IMR-90 (cell line): ENCODE measurements at regions not wholly inside any gene's neighbourhood (a gene's known extent, or its start where the extent isn't known, plus 50 kb on each side); places are given as distances from the start of the nearest gene placed in this dataset.

Experiments used
- ATAC-seq: fragments of 200-7000 bp; cut with Tn5 transposase; 2 replicates; pipeline ENCODE4 v1.9.1; 2020; ENCODE audit warnings: low read depth, mild to moderate bottlenecking, moderate library complexity
- BruUV-seq: library from RNA; stranded (reverse); fragments of 400-500 nt; replicated peaks from 2 replicates; lab custom pipeline; 2021; lab: Mats Ljungman, UMichigan
- CTCF ChIA-PET: fragments of 300-600 bp; formaldehyde crosslinking; extraction: SDS; loops from one replicate; lab custom pipeline; 2021; ENCODE audit warnings: antibody characterized with exemption; lab: Yijun Ruan, JAX
- POLR2A ChIA-PET: fragments of 300-600 bp; sonication (Branson Sonifier 250); formaldehyde crosslinking; loops from one replicate; lab custom pipeline; 2022; ENCODE audit warnings: antibody characterized with exemption; ENCODE audit not compliant: unreplicated experiment; lab: Charles Lee
- DNase-seq: peaks from one replicate; pipeline ENCODE4 v3.0.0; 2013
- H2AFZ ChIP-seq: replicated peaks from 2 replicates; pipeline ENCODE3; 2013; ENCODE audit warnings: low read length, mild to moderate bottlenecking; ENCODE audit not compliant: poor library complexity
- H2AK5ac ChIP-seq: 2 replicates; pipeline ENCODE4 v1.6.1; 2013; ENCODE audit warnings: low read depth, low read length, inconsistent platforms
- H2AK9ac ChIP-seq: replicated peaks from 2 replicates; pipeline ENCODE3; 2013; ENCODE audit warnings: mild to moderate bottlenecking, low read depth, low read length, moderate library complexity; ENCODE audit not compliant: poor library complexity
- H2BK120ac ChIP-seq: 2 replicates; pipeline ENCODE4 v1.6.1; 2013; ENCODE audit warnings: low read depth, low read length, inconsistent platforms
- H2BK15ac ChIP-seq: 3 replicates; pipeline ENCODE4 v1.6.1; 2013; ENCODE audit warnings: low read depth, low read length, inconsistent platforms
- H2BK20ac ChIP-seq: 2 replicates; pipeline ENCODE4 v1.6.1; 2013; ENCODE audit warnings: low read depth, mild to moderate bottlenecking, inconsistent platforms, low read length, moderate library complexity
- H2BK5ac ChIP-seq: 2 replicates; pipeline ENCODE4 v1.6.1; 2013; ENCODE audit warnings: mild to moderate bottlenecking, low read depth, low read length, inconsistent platforms; ENCODE audit not compliant: poor library complexity, severe bottlenecking
- H3K14ac ChIP-seq: replicated peaks from 2 replicates; pipeline ENCODE4 v1.6.1; 2013; ENCODE audit warnings: low read depth, low read length, inconsistent platforms
- H3K18ac ChIP-seq: 2 replicates; pipeline ENCODE4 v1.6.1; 2013; ENCODE audit warnings: low read depth, low read length, control low read depth
- H3K23ac ChIP-seq: 2 replicates; pipeline ENCODE4 v1.6.1; 2013; ENCODE audit warnings: low read depth, low read length, inconsistent platforms
- H3K27ac ChIP-seq: 2 replicates; pipeline ENCODE4 v1.5.1; 2013; ENCODE audit warnings: mild to moderate bottlenecking, control low read depth, low read length; ENCODE audit not compliant: insufficient read depth
- H3K27me3 ChIP-seq: 2 replicates; pipeline ENCODE4 v1.6.1; 2013; ENCODE audit warnings: low read length; ENCODE audit not compliant: control insufficient read depth, insufficient read depth
- H3K36me3 ChIP-seq: 2 replicates; pipeline ENCODE4 v1.6.1; 2013; ENCODE audit warnings: low read length, mixed read lengths; ENCODE audit not compliant: control insufficient read depth, insufficient read depth
- H3K4ac ChIP-seq: 2 replicates; pipeline ENCODE4 v1.6.1; 2013; ENCODE audit warnings: low read depth, low read length, inconsistent platforms
- H3K4me1 ChIP-seq: 2 replicates; pipeline ENCODE4 v1.6.1; 2013; ENCODE audit warnings: low read length, mixed read lengths; ENCODE audit not compliant: control insufficient read depth, insufficient read depth
- H3K4me2 ChIP-seq: 2 replicates; pipeline ENCODE4 v1.6.1; 2013; ENCODE audit warnings: low read depth, mild to moderate bottlenecking, control low read depth, low read length, moderate library complexity
- H3K4me3 ChIP-seq: 2 replicates; pipeline ENCODE4 v1.5.1; 2013; ENCODE audit warnings: low read depth, mild to moderate bottlenecking, control low read depth, low read length, moderate library complexity; ENCODE audit not compliant: insufficient read depth
- H3K56ac ChIP-seq: 2 replicates; pipeline ENCODE4 v1.6.1; 2013; ENCODE audit warnings: low read length, inconsistent platforms; ENCODE audit not compliant: insufficient read depth; ENCODE audit errors: extremely low read depth
- H3K79me1 ChIP-seq, 2 experiments: 2 replicates each; pipeline ENCODE4 v1.6.1; 2013; ENCODE audit warnings: low read length in 2 of 2, inconsistent platforms in 1 of 2, low read depth in 1 of 2
- H3K9ac ChIP-seq: 2 replicates; pipeline ENCODE4 v1.6.1; 2013; ENCODE audit warnings: low read depth, low read length, control low read depth
- H3K9me1 ChIP-seq: 2 replicates; pipeline ENCODE4 v1.6.1; 2013; ENCODE audit warnings: low read length, inconsistent platforms; ENCODE audit not compliant: insufficient read depth
- H3K9me3 ChIP-seq: 2 replicates; pipeline ENCODE4 v1.6.1; 2013; ENCODE audit warnings: low read length; ENCODE audit not compliant: control insufficient read depth, insufficient read depth
- H4K20me1 ChIP-seq: 2 replicates; pipeline ENCODE4 v1.6.1; 2013; ENCODE audit warnings: low read length, inconsistent platforms; ENCODE audit not compliant: insufficient read depth
- H4K5ac ChIP-seq: 2 replicates; pipeline ENCODE4 v1.6.1; 2013; ENCODE audit warnings: mild to moderate bottlenecking, low read depth, low read length, control low read depth
- H4K8ac ChIP-seq, 2 experiments: 2 replicates each; pipeline ENCODE4 v1.6.1; 2013; ENCODE audit warnings: low read depth in 2 of 2, low read length in 2 of 2, control low read depth in 1 of 2, inconsistent platforms in 1 of 2
- H4K91ac ChIP-seq: 2 replicates; pipeline ENCODE4 v1.6.1; 2013; ENCODE audit warnings: low read depth, low read length, inconsistent platforms; ENCODE audit not compliant: insufficient read depth
- BHLHE40 ChIP-seq: fragments of 150-350 bp; IDR thresholded peaks from 2 replicates; pipeline ENCODE4 v1.6.1; 2016; ENCODE audit warnings: mild to moderate bottlenecking, low read depth, low read length
- CEBPB ChIP-seq: IDR thresholded peaks from 2 replicates; pipeline ENCODE4 v1.6.1; 2012; ENCODE audit warnings: low read depth, low read length, improper control_type of control experiment
- CHD1 ChIP-seq: IDR thresholded peaks from 2 replicates; pipeline ENCODE4 v1.6.1; 2012; ENCODE audit warnings: low read depth, low read length, improper control_type of control experiment
- CTCF ChIP-seq: conservative IDR thresholded peaks from 2 replicates; pipeline ENCODE4 v1.5.1; 2012; ENCODE audit warnings: mild to moderate bottlenecking, low read depth, low read length, improper control_type of control experiment
- ELK1 ChIP-seq: fragments of 150-350 bp; IDR thresholded peaks from 2 replicates; pipeline ENCODE4 v1.6.1; 2016; ENCODE audit warnings: low read depth, mild to moderate bottlenecking, low read length, moderate library complexity, borderline replicate concordance
- FOS ChIP-seq: fragments of 150-350 bp; IDR thresholded peaks from 2 replicates; pipeline ENCODE4 v1.6.1; 2016; ENCODE audit warnings: low read depth, low read length
- MAFK ChIP-seq: IDR thresholded peaks from 2 replicates; pipeline ENCODE4 v1.6.1; 2012; ENCODE audit warnings: low read depth, low read length, improper control_type of control experiment
- MAZ ChIP-seq: IDR thresholded peaks from 2 replicates; pipeline ENCODE4 v1.6.1; 2012; ENCODE audit warnings: low read depth, mild to moderate bottlenecking, low read length, improper control_type of control experiment, moderate library complexity, borderline replicate concordance
- MXI1 ChIP-seq: IDR thresholded peaks from 2 replicates; pipeline ENCODE4 v1.6.1; 2012; ENCODE audit warnings: low read depth, mild to moderate bottlenecking, low read length, moderate library complexity, borderline replicate concordance
- NFE2L2 ChIP-seq: fragments of 150-350 bp; IDR thresholded peaks from 2 replicates; pipeline ENCODE4 v1.6.1; 2016; ENCODE audit warnings: low read depth, mild to moderate bottlenecking, low read length
- POLR2A ChIP-seq: IDR thresholded peaks from 2 replicates; pipeline ENCODE4 v1.6.1; 2012; ENCODE audit warnings: mild to moderate bottlenecking, low read depth, low read length
- RCOR1 ChIP-seq: IDR thresholded peaks from 2 replicates; pipeline ENCODE4 v1.6.1; 2012; ENCODE audit warnings: mild to moderate bottlenecking, low read length, improper control_type of control experiment; ENCODE audit not compliant: insufficient replicate concordance
- USF2 ChIP-seq: fragments of 150-350 bp; IDR thresholded peaks from 2 replicates; pipeline ENCODE4 v1.6.1; 2017; ENCODE audit warnings: mild to moderate bottlenecking, antibody characterized with exemption, low read length, low read depth
- dilution Hi-C: fragments of 300-500 bp; cut with HindIII; formaldehyde crosslinking; loops from one replicate; pipeline ENCODE4 v1.14.3; 2018; ENCODE audit warnings: low sequenced_read_pairs; ENCODE audit not compliant: unreplicated experiment
- in situ Hi-C: fragments of 300-500 bp; cut with MboI; formaldehyde crosslinking; loops from 3 replicates; pipeline ENCODE4 v1.14.3; 2019; ENCODE audit warnings: low sequenced_read_pairs, inconsistent platforms, mixed read lengths
- intact Hi-C: fragments of 100-400 bp; cut with micrococcal nuclease; formaldehyde crosslinking; loops from 2 replicates; pipeline ENCODE4 v1.10.0; 2022

GRCh38 chrX:96147681-96148080 is 537.0 kb upstream of the DIAPH2 start:
- Histone ChIP-seq H3K79me1 (no peaks in the 10 kb centered on the region), H3K9me3 (peaks cover 2% of the 10 kb centered on the region; the same call in 1 of the 2 replicates), H3K14ac (no peak overlapping the region), H4K91ac (no peak overlapping the region), H3K18ac (no peak overlapping the region), H2AK9ac (no peak overlapping the region), H2BK5ac (no peak overlapping the region), H3K4me1 (no peaks in the 10 kb centered on the region), H2BK20ac (no peak overlapping the region), H3K4me2 (no peak overlapping the region), H3K27ac (no peak overlapping the region), H4K5ac (no peak overlapping the region), H2BK15ac (no peak overlapping the region), H2AK5ac (no peak overlapping the region), H2BK120ac (no peak overlapping the region), H3K9ac (no peak overlapping the region), H4K8ac (no peak overlapping the region), H3K56ac (no peak overlapping the region), H3K4me3 (no peak overlapping the region), H3K9me1 (no peaks in the 10 kb centered on the region), H3K27me3 (no peaks in the 10 kb centered on the region), H4K20me1 (no peaks in the 10 kb centered on the region), H3K36me3 (no peaks in the 10 kb centered on the region), H2AFZ (no peak overlapping the region), H3K4ac (no peak overlapping the region), H3K23ac (no peak overlapping the region)
- DNase-seq = no peak
- BruUV-seq = no TSS peak
- ATAC-seq = no peak
- intact Hi-C loops (no loop called here), in situ Hi-C loops (no loop called here), dilution Hi-C loops (no loop called here)
- ChIA-PET CTCF (no interaction called here), POLR2A (no interaction called here)
- no peak for TF ChIP-seq BHLHE40
- TF ChIP-seq MXI1 = no peak
- no peak for TF ChIP-seq USF2
- no peak for TF ChIP-seq FOS
- TF ChIP-seq MAFK = no peak
- TF ChIP-seq RCOR1 = no peak
- no peak for TF ChIP-seq ELK1
- no peak for TF ChIP-seq POLR2A
- no peak for TF ChIP-seq MAZ
- TF ChIP-seq CHD1 = no peak
- no peak for TF ChIP-seq NFE2L2
- no peak for TF ChIP-seq CEBPB
- TF ChIP-seq CTCF = no peak
